AG04449 (cell line): ENCODE measurements at regions not wholly inside any gene's neighbourhood (a gene's known extent, or its start where the extent isn't known, plus 50 kb on each side); places are given as distances from the start of the nearest gene placed in this dataset.

Source experiments
- CTCF ChIA-PET: fragments of 350-600 bp; formaldehyde crosslinking; extraction: SDS; loops from one replicate; lab custom pipeline; 2021; ENCODE audit warnings: antibody characterized with exemption; lab: Yijun Ruan, JAX
- POLR2A ChIA-PET: fragments of 400-600, 350-600 bp; formaldehyde crosslinking; extraction: SDS; loops from one replicate; lab custom pipeline; 2020; ENCODE audit warnings: antibody characterized with exemption, inconsistent platforms; lab: Yijun Ruan, JAX
- DNase-seq: peaks from one replicate; pipeline ENCODE4 v3.0.0-alpha.2; 2010; ENCODE audit warnings: low read depth, low spot score
- H3K4me3 ChIP-seq: 2 replicates; pipeline ENCODE4 v1.5.1; 2011; ENCODE audit warnings: low read depth, mild to moderate bottlenecking, control low read depth, low read length
- CTCF ChIP-seq: IDR thresholded peaks from one replicate; pipeline ENCODE4 v1.5.1; 2011; ENCODE audit warnings: mild to moderate bottlenecking, moderate library complexity, low read length, control low read depth, inconsistent platforms; ENCODE audit not compliant: insufficient read depth; ENCODE audit errors: missing control alignments

DNA sequence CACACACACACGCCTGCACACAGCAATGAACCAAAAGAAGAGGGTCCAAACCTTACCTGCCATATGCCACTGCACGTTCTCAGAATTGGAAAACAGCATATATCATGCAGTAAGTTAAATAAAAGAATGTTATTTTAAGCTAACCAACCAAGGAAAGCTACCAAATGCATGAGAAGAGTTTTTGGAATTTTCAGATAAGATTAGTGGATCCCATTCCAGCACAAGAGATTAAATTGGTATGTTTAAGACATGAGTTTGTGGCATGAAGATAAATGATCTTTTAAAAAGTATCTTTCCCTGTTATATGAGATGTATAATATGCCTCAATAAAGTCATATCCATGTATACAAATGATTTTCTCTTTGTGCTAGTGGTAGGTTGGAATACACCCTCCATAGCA, 811.4 kb downstream of the NR2F2 start:
- CTCF ChIA-PET = no interaction called here

DNA sequence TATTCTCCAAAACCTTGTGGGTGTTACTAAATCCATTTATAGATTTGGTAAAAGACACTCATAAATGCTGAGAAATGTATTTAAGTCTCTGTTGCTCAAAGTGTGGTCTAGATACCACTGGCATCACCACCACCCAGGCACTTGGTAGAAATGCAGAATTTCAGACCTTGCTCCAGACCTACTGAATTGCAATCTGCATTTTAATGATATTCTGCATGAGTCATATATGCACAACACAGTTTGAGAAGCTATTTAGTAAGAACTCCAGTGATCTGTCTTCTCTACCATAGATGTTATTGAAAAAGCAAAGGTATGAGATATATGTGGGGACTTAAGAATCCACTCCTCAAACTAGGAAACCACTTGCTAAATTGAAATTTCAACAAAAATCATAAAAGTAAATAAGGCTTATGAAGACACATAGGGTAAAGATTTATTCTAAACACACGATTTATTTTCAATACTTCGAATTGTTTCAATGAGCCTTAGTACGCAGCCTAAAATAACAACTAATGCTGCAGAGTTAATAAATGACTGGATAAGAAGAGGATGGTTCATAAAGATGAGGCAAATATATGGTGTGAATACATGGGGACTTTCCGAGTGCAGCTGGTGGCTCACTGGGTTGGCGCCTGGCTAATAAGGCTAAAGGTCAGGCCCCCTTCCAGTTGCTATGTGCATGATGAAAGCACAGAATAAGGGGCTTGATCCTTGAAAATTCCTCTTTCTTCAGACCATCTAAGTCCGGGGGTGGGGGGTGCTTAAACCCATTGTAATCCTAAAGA, 813.3 kb downstream of the NR2F2 start:
- POLR2A ChIA-PET = no interaction called here
- H3K4me3 ChIP-seq = no peak overlapping the region
- CTCF ChIA-PET = no interaction called here
- no peak for TF ChIP-seq CTCF
- DNase-seq = no peak

More for the DNA sequence above, 811.4 kb downstream of the NR2F2 start:
- POLR2A ChIA-PET = no interaction called here
- DNase-seq = no peak
- no peak overlapping the region for H3K4me3 ChIP-seq
- TF ChIP-seq CTCF = no peak

DNA sequence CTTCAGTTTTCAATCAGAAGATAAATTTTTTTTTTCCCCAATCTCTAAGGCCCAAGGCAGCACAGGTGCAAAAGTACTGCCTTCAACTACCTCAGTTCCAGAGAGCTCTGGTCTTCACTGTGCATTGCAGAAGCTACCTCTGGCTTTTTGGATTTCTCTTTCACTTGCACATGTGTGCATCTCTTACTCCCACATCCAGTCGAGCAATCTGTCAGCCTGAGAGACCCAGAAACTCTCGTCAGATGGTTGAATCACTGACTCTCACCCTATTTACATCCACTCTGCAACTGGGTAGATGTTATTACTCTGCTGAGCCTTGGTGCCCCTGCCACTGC, 813.8 kb downstream of the NR2F2 start:
- DNase-seq = no peak
- CTCF ChIA-PET = no interaction called here
- POLR2A ChIA-PET = no interaction called here
- no peak overlapping the region for H3K4me3 ChIP-seq
- TF ChIP-seq CTCF = no peak

- DNase-seq = no peak
- TF ChIP-seq CTCF = no peak
- POLR2A ChIA-PET = no interaction called here
- CTCF ChIA-PET = no interaction called here
- no peak overlapping the region for H3K4me3 ChIP-seq
Observed at GRCh38 chr15:97146929-97147870, 813.3 kb upstream of the ARRDC4 start.

GRCh38 chr15:97153356-97153965, 807.0 kb upstream of the ARRDC4 start:
- TF ChIP-seq CTCF = no peak
- CTCF ChIA-PET = no interaction called here

More at GRCh38 chr15:97153356-97153965, 807.0 kb upstream of the ARRDC4 start:
- POLR2A ChIA-PET = no interaction called here
- no peak for DNase-seq
- H3K4me3 ChIP-seq = no peak overlapping the region
